ENCODE measurements at regions not wholly inside any gene's neighbourhood (a gene's known extent, or its start where the extent isn't known, plus 50 kb on each side); places are given as distances from the start of the nearest gene placed in this dataset.

DNA sequence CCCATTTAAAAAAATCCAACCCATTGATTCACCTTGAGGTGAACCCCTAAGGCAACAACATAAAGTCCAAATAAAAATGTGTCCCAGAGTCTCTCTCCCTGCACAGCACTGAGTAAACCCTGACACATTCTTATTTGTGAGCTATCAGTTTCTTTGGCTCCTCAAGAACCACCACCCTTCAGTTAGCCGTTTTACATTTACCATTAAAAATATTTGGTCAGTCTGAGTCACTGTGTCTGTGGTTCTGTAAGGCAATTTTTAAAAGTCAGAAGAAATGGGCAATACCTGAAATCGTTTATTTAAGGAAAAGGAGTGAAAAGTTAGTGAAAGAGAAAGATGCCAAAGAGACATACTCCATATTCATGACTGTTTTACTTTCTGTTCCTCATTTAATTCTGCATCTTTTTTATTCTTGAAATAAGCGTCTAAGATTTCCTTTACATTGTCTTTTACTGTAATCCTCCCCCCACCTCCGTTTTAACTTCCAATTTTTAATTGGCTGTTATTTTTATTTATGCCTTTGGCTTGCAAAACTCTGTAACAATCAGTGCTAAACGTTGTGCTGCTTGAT lies 91.7 kb upstream of the IVNS1ABP start:
- H3K4me1 Mint-ChIP-seq = peaks cover 7 to 22% (median 9%) of the 10 kb centered on the region in 7 donors
- H3K27me3 ChIP-seq (ENCODE audit: control insufficient read depth in 2 of 2, insufficient read depth in 2 of 2, low read length in 2 of 2) = no peaks in the 10 kb centered on the region
- H3K27ac Mint-ChIP-seq = no peak overlapping the region
- POLR2A ChIA-PET = no interaction called here
- peaks cover 0 to 1% (median 0%) of the 10 kb centered on the region in 5 donors for H3K27me3 Mint-ChIP-seq
- no peak overlapping the region for H3K4me3 Mint-ChIP-seq
- H3K9me3 ChIP-seq (ENCODE audit: control insufficient read depth in 2 of 3, low read length in 3 of 3) = no peaks in the 10 kb centered on the region
- no peak for DNase-seq
- H3K4me1 ChIP-seq (ENCODE audit: control insufficient read depth in 2 of 2, insufficient read depth in 2 of 2, low read length in 2 of 2) = peaks cover 0 to 5% of the 10 kb centered on the region in 2 donors
- intact Hi-C loops (cut with micrococcal nuclease) = no loop called here
- H3K27ac ChIP-seq (ENCODE audit: low read depth, low read length) = no peak overlapping the region
- no peak for ATAC-seq
- no peak overlapping the region for H3K4me3 ChIP-seq (ENCODE audit: low read length)
- peaks cover 0 to 17% (median 0%) of the 10 kb centered on the region in 11 donors for H3K9me3 Mint-ChIP-seq
- peaks cover 0 to 24% (median 3%) of the 10 kb centered on the region in 5 donors for H3K36me3 Mint-ChIP-seq
- H3K36me3 ChIP-seq (ENCODE audit: control insufficient read depth in 2 of 3, insufficient read depth in 3 of 3, low read length in 3 of 3) = no peaks in the 10 kb centered on the region
- CTCF ChIA-PET = no interaction called here

DNA sequence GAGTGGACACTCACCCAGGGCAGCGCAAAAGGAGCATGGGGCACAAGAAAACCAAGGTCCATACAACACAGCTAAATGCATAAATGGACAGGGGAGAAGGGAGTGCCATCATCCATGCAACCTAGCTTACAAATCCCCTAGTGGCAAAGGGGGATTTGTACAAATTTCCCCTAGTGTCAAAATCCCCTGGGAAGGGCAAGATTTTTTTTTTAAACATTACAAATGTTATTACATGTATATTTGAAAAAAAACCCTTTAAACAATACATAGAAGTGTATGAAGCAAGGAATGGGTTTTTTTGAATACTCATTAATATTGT lies 89.6 kb upstream of the IVNS1ABP start:
- ChIA-PET POLR2A (no interaction called here), CTCF (no interaction called here)
- H3K27ac ChIP-seq (ENCODE audit: low read depth, low read length) = no peak overlapping the region
- Mint-ChIP-seq H3K4me3 (no peak overlapping the region), H3K27ac (no peak overlapping the region), H3K36me3 (peaks cover 0 to 31% (median 3%) of the 10 kb centered on the region in 5 donors), H3K27me3 (peaks cover 0 to 11% (median 1%) of the 10 kb centered on the region in 5 donors), H3K4me1 (peaks cover 7 to 27% (median 15%) of the 10 kb centered on the region in 7 donors), H3K9me3 (peaks cover 0 to 17% (median 0%) of the 10 kb centered on the region in 11 donors)
- H3K9me3 ChIP-seq (ENCODE audit: control insufficient read depth in 2 of 3, low read length in 3 of 3) = no peaks in the 10 kb centered on the region
- ATAC-seq (no peak), DNase-seq (no peak)
- no peaks in the 10 kb centered on the region for H3K36me3 ChIP-seq (ENCODE audit: control insufficient read depth in 2 of 3, insufficient read depth in 3 of 3, low read length in 3 of 3)
- H3K4me3 ChIP-seq (ENCODE audit: low read length) = no peak overlapping the region
- H3K27me3 ChIP-seq (ENCODE audit: control insufficient read depth in 2 of 2, insufficient read depth in 2 of 2, low read length in 2 of 2) = no peaks in the 10 kb centered on the region
- H3K4me1 ChIP-seq (ENCODE audit: control insufficient read depth in 2 of 2, insufficient read depth in 2 of 2, low read length in 2 of 2) = peaks cover 0 to 5% of the 10 kb centered on the region in 2 donors
- intact Hi-C loops (cut with micrococcal nuclease) = no loop called here

DNA sequence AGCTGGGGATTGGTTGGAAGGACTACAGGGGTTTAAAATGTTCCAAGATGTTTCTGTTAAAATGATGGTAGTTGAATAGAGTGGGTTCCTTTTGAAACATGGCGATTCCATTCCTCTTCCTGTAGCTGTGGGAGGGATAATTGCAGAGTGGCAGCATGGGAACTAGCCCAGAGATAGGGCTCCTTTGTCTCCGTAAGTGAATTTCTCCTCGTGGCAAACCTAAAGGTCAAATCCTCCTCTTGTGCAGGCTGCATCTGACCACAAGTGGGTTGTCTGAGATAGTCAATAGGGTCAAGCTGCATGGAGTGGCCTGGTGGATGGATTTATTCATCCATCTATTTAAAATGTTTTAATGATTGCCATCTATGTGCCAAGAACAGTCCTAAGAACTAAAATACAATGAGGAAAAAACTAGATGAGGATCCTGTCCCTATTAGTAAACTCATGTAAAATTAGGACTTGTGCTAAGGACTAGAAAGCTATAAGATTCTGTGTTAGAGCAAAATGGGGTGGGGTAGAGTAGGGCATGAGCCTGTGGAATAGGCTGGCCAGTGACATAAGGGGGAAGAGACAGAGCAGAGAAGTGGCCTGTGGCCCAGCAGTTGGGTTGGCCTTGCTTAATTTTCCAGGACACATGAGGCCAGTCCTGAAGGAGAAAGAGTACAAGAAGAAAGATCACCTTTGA lies 89.1 kb upstream of the IVNS1ABP start:
- H3K27me3 Mint-ChIP-seq = peaks cover 0 to 11% (median 0%) of the 10 kb centered on the region in 5 donors
- CTCF ChIA-PET = no interaction called here
- peaks cover 7 to 27% (median 15%) of the 10 kb centered on the region in 7 donors for H3K4me1 Mint-ChIP-seq
- no peaks in the 10 kb centered on the region for H3K36me3 ChIP-seq (ENCODE audit: control insufficient read depth in 2 of 3, insufficient read depth in 3 of 3, low read length in 3 of 3)
- DNase-seq = no peak
- H3K9me3 ChIP-seq (ENCODE audit: control insufficient read depth in 2 of 3, low read length in 3 of 3) = no peaks in the 10 kb centered on the region
- peaks cover 0 to 5% of the 10 kb centered on the region in 2 donors for H3K4me1 ChIP-seq (ENCODE audit: control insufficient read depth in 2 of 2, insufficient read depth in 2 of 2, low read length in 2 of 2)
- no peak for ATAC-seq
- H3K27ac Mint-ChIP-seq = no peak overlapping the region
- H3K27ac ChIP-seq (ENCODE audit: low read depth, low read length) = no peak overlapping the region
- no peak overlapping the region for H3K4me3 Mint-ChIP-seq
- POLR2A ChIA-PET = no interaction called here
- intact Hi-C loops (cut with micrococcal nuclease) = no loop called here
- peaks cover 0 to 17% (median 0%) of the 10 kb centered on the region in 11 donors for H3K9me3 Mint-ChIP-seq
- peaks cover 0 to 32% (median 3%) of the 10 kb centered on the region in 5 donors for H3K36me3 Mint-ChIP-seq
- no peaks in the 10 kb centered on the region for H3K27me3 ChIP-seq (ENCODE audit: control insufficient read depth in 2 of 2, insufficient read depth in 2 of 2, low read length in 2 of 2)
- H3K4me3 ChIP-seq (ENCODE audit: low read length) = no peak overlapping the region

DNA sequence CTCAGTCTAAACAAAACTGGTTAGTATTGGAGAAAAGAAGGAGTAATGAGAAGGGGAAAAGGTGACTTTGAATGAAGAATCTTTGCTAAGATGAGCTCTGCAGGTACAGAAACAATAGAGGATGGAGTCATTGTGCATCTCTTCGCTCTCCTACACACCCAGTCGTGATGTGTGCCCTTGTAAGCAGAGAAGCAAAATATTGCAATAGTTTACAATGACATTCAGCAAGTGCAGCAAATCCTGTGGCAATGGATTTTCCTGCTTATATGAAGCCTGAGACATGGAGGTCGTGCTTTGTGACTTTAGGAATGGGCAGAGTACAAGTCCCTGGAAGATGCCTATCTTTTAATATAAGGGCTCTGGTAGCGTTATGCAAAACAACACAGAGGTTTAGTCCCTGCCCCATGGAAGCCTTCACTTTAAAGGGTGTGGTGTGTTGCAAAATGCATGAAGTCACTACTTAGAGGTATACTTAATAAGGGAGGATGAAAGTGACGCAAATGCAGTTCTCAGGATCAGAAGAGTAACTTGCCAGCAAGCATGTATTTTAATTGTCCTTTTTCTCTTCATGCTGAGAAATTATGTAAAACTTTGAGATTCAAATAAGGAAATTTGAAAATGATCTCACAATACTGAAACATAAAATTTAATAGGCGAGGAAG lies 88.0 kb upstream of the IVNS1ABP start:
- intact Hi-C loops (cut with micrococcal nuclease) = no loop called here
- H3K9me3 ChIP-seq (ENCODE audit: control insufficient read depth in 2 of 3, low read length in 3 of 3) = no peaks in the 10 kb centered on the region
- DNase-seq = no peak
- H3K27ac ChIP-seq (ENCODE audit: low read depth, low read length) = no peak overlapping the region
- peaks cover 0 to 19% (median 0%) of the 10 kb centered on the region in 11 donors for H3K9me3 Mint-ChIP-seq
- H3K27me3 Mint-ChIP-seq = peaks cover 0 to 11% (median 0%) of the 10 kb centered on the region in 5 donors
- no peaks in the 10 kb centered on the region for H3K27me3 ChIP-seq (ENCODE audit: control insufficient read depth in 2 of 2, insufficient read depth in 2 of 2, low read length in 2 of 2)
- CTCF ChIA-PET = interaction anchor here (0.6 to 1.2 kb wide), 2 partner anchors 41 to 197 kb away, joined by 3 read pairs; no protein-coding TSS in a partner anchor
- POLR2A ChIA-PET = no interaction called here
- H3K4me3 Mint-ChIP-seq = peak overlapping the region in 5 of 10 donors; percentile 12 to 73 (median 52)
- no peak overlapping the region for H3K4me3 ChIP-seq (ENCODE audit: low read length)
- peaks cover 7 to 27% (median 15%) of the 10 kb centered on the region in 7 donors for H3K4me1 Mint-ChIP-seq
- H3K36me3 ChIP-seq (ENCODE audit: control insufficient read depth in 2 of 3, insufficient read depth in 3 of 3, low read length in 3 of 3) = no peaks in the 10 kb centered on the region
- H3K36me3 Mint-ChIP-seq = peaks cover 0 to 36% (median 3%) of the 10 kb centered on the region in 5 donors
- ATAC-seq = no peak
- peaks cover 0 to 5% of the 10 kb centered on the region in 2 donors for H3K4me1 ChIP-seq (ENCODE audit: control insufficient read depth in 2 of 2, insufficient read depth in 2 of 2, low read length in 2 of 2)
- peak overlapping the region in 2 of 9 donors; percentile 10 to 50 for H3K27ac Mint-ChIP-seq

DNA sequence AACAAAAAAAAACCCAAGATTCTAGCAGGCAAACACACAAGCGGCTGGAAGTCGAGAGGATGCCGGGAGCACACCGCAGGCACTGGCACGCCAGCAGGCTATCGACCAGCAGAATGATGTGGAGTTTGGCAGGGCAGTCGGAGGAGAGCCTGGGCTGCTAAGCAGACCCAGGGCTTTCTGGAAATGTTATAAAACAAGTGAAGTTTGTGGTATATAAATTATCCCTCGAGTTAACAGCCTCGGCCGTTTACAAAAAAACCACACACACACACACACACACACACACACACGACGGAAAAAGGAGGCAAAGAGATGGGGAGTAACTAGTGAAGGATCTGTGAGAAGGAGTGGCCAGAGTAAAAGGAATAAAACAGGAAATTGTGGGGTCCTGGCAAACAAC lies 87.2 kb upstream of the IVNS1ABP start:
- intact Hi-C loops (cut with micrococcal nuclease) = no loop called here
- Histone ChIP-seq H3K27me3 (ENCODE audit: control insufficient read depth in 2 of 2, insufficient read depth in 2 of 2, low read length in 2 of 2) (no peaks in the 10 kb centered on the region), H3K4me3 (ENCODE audit: low read length) (no peak overlapping the region), H3K4me1 (ENCODE audit: control insufficient read depth in 2 of 2, insufficient read depth in 2 of 2, low read length in 2 of 2) (peaks cover 0 to 5% of the 10 kb centered on the region in 2 donors), H3K27ac (ENCODE audit: low read depth, low read length) (no peak overlapping the region), H3K9me3 (ENCODE audit: control insufficient read depth in 2 of 3, low read length in 3 of 3) (no peaks in the 10 kb centered on the region), H3K36me3 (ENCODE audit: control insufficient read depth in 2 of 3, insufficient read depth in 3 of 3, low read length in 3 of 3) (no peaks in the 10 kb centered on the region)
- H3K9me3 Mint-ChIP-seq = peaks cover 0 to 19% (median 0%) of the 10 kb centered on the region in 11 donors
- ChIA-PET POLR2A (no interaction called here), CTCF (interaction anchor here (1.2 kb wide), 1 partner anchor 198 kb away, joined by 3 read pairs; no protein-coding TSS in a partner anchor)
- H3K4me1 Mint-ChIP-seq = peaks cover 3 to 27% (median 15%) of the 10 kb centered on the region in 7 donors
- H3K27ac Mint-ChIP-seq = peak overlapping the region in 2 of 9 donors; percentile 1 to 50
- peak overlapping the region in 8 of 10 donors; percentile 11 to 77 (median 53) for H3K4me3 Mint-ChIP-seq
- no peak for ATAC-seq
- H3K27me3 Mint-ChIP-seq = peaks cover 0 to 11% (median 0%) of the 10 kb centered on the region in 5 donors
- peaks cover 0 to 32% (median 3%) of the 10 kb centered on the region in 5 donors for H3K36me3 Mint-ChIP-seq
- no peak for DNase-seq

GRCh38 chr1:185402930-185403329 lies 85.9 kb upstream of the IVNS1ABP start:
- Mint-ChIP-seq H3K4me3 (peak overlapping the region in 1 of 10 donors; percentile 67), H3K4me1 (peaks cover 2 to 27% (median 16%) of the 10 kb centered on the region in 7 donors), H3K27ac (no peak overlapping the region), H3K27me3 (peaks cover 0 to 11% (median 0%) of the 10 kb centered on the region in 5 donors), H3K9me3 (peaks cover 0 to 13% (median 0%) of the 10 kb centered on the region in 11 donors), H3K36me3 (peaks cover 0 to 30% (median 0%) of the 10 kb centered on the region in 5 donors)
- Histone ChIP-seq H3K4me3 (ENCODE audit: low read length) (no peak overlapping the region), H3K4me1 (ENCODE audit: control insufficient read depth in 2 of 2, insufficient read depth in 2 of 2, low read length in 2 of 2) (peaks cover 0 to 5% of the 10 kb centered on the region in 2 donors), H3K27ac (ENCODE audit: low read depth, low read length) (no peak overlapping the region), H3K36me3 (ENCODE audit: control insufficient read depth in 2 of 3, insufficient read depth in 3 of 3, low read length in 3 of 3) (no peaks in the 10 kb centered on the region), H3K27me3 (ENCODE audit: control insufficient read depth in 2 of 2, insufficient read depth in 2 of 2, low read length in 2 of 2) (no peaks in the 10 kb centered on the region), H3K9me3 (ENCODE audit: control insufficient read depth in 2 of 3, low read length in 3 of 3) (no peaks in the 10 kb centered on the region)
- ChIA-PET POLR2A (no interaction called here), CTCF (no interaction called here)
- intact Hi-C loops (cut with micrococcal nuclease) = no loop called here
- ATAC-seq (no peak), DNase-seq (no peak)

Data from naive thymus-derived CD4-positive, alpha-beta T cell (primary cell).